Brain microvascular endothelial cell (primary cell): ENCODE measurements at regions not wholly inside any gene's neighbourhood (a gene's known extent, or its start where the extent isn't known, plus 50 kb on each side); places are given as distances from the start of the nearest gene placed in this dataset.

Experiments
- DNase-seq: peaks from one replicate; pipeline ENCODE4 v3.0.0-alpha.2; 2020
- H3K27ac ChIP-seq: fragments of 250-450 bp; sonication (Bioruptor Pico); 2 replicates; pipeline ENCODE4 v1.5.1; 2020; ENCODE audit warnings: mild to moderate bottlenecking, moderate library complexity
- H3K27me3 ChIP-seq: fragments of 250-450 bp; sonication (Bioruptor Pico); replicated peaks from 2 replicates; pipeline ENCODE4 v1.5.1; 2020; ENCODE audit warnings: mild to moderate bottlenecking
- H3K36me3 ChIP-seq: fragments of 250-450 bp; sonication (Bioruptor Pico); replicated peaks from 2 replicates; pipeline ENCODE4 v1.5.1; 2020; ENCODE audit warnings: mild to moderate bottlenecking
- H3K4me3 ChIP-seq: 2 replicates; pipeline ENCODE4 v1.5.1; 2011; ENCODE audit warnings: low read depth, mild to moderate bottlenecking, control low read depth, low read length, moderate library complexity
- in situ Hi-C: cut with HindIII; loops from 2 replicates; pipeline ENCODE4 v1.10.0; 2017; ENCODE audit warnings: low sequenced_read_pairs, low pct_ligation_motif_present
- TF ChIP-seq, protein P1 (sequence below): IDR thresholded peaks from 2 replicates; pipeline ENCODE4 v1.5.1; 2011; ENCODE audit warnings: low read depth, mild to moderate bottlenecking, moderate library complexity, low read length, control low read depth, inconsistent platforms; ENCODE audit errors: missing control alignments

DNA sequence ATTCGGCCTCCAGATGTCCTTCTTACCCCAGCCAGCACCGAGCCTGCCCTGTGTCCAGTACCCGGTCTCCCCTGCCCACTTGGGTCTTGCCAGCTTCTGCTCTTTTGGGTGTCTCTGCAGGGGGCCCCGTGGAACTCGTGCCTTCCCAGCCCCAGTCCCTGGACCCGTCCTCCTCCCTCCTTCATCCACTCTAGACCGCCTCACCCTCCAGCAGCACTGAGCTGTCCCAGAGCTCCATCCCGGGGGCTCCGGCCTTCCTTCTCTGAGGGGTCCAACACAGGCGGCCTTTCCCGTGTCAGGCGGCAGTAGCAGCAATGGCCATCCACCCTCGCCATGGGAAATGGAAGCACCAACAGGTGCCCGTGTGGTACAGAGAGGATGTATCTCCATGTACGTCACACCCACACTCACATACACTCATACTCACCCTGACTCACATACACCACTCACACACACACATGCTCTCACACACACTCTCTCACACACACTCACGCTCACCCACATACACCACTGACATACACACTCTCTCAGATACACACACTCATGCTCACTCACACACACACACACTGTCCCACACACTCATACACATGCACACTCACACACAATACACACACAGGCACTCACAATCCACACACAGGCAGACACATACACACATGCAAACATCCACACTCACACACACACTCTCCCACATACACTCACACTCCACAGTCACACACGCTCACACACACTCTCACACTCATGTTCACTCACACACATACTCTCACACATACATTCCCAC lies 827.5 kb upstream of the SALL3 start:
- no peak overlapping the region for H3K27ac ChIP-seq
- no peak overlapping the region for H3K4me3 ChIP-seq
- H3K27me3 ChIP-seq = no peaks in the 10 kb centered on the region
- H3K36me3 ChIP-seq = no peaks in the 10 kb centered on the region
- TF ChIP-seq, protein P1, sequence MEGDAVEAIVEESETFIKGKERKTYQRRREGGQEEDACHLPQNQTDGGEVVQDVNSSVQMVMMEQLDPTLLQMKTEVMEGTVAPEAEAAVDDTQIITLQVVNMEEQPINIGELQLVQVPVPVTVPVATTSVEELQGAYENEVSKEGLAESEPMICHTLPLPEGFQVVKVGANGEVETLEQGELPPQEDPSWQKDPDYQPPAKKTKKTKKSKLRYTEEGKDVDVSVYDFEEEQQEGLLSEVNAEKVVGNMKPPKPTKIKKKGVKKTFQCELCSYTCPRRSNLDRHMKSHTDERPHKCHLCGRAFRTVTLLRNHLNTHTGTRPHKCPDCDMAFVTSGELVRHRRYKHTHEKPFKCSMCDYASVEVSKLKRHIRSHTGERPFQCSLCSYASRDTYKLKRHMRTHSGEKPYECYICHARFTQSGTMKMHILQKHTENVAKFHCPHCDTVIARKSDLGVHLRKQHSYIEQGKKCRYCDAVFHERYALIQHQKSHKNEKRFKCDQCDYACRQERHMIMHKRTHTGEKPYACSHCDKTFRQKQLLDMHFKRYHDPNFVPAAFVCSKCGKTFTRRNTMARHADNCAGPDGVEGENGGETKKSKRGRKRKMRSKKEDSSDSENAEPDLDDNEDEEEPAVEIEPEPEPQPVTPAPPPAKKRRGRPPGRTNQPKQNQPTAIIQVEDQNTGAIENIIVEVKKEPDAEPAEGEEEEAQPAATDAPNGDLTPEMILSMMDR = no peak
- DNase-seq = no peak
- in situ Hi-C loops = no loop called here

DNA sequence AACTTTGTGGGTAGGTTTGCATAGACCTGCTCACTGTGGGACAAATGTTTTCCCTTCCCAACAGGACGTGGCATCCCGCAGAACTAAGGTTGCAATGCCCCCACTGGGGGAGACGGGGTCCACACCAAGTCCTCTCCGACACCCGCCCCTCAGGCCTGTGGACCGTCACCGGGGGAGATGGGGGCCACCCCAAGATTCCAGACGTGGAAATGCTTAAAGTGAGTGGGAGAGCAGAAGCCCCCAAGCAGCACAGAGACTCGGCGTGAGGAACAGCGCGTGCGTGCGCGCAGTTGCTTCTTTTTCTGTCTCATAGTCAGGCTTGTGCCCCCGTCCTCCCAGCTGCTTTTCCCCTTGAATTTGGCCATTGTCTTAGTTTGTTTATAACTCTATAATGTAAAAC lies 826.3 kb upstream of the SALL3 start:
- Histone ChIP-seq H3K27me3 (no peaks in the 10 kb centered on the region), H3K4me3 (no peak overlapping the region), H3K36me3 (no peaks in the 10 kb centered on the region), H3K27ac (no peak overlapping the region)
- no peak for DNase-seq
- in situ Hi-C loops = no loop called here
- TF ChIP-seq, protein P1 = no peak

DNA sequence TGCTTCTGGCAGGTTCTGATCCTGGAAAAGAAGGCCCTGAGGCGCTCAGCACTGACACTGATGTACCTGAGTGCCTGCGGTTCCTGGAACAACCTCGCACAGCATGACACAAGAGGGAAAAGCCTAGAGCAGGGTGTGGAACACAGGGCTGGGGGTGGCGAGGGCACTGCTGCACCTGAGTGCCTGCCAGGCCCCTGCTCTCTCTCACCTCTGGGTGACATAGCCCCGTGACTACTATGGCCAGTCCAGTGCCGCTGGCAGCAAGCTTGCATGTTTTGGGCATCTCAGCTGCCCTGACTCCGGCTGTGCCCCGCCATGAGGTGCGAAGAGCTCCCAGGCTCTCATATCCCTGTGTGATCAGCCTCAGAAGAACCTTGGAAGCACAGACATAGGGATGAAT lies 825.2 kb upstream of the SALL3 start:
- in situ Hi-C loops = no loop called here
- DNase-seq = no peak

DNA sequence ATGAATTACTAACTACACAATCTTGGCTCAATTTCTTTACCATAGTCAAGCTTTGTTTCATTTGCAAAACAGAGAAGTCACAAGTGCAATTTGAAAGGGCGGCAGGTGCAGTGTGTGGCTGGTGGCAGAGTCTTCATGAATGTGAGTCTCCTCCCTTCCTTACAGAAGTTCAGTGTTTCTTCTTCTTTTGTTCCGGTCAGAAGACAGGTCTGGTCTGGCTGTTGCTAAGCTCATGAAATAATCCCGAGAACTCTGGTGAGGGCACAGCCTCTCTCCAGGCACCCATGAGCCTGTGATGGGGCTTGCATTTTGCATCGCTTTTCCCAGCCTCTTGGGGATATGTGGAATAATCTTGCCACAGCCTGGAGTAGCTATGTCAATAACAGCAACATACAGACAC lies 824.8 kb upstream of the SALL3 start:
- TF ChIP-seq, protein P1 = no peak
- Histone ChIP-seq H3K36me3 (no peaks in the 10 kb centered on the region), H3K27me3 (no peaks in the 10 kb centered on the region), H3K27ac (no peak overlapping the region), H3K4me3 (no peak overlapping the region)
- in situ Hi-C loops = no loop called here
- DNase-seq = no peak

More for the DNA sequence above, 825.2 kb upstream of the SALL3 start:
- Histone ChIP-seq H3K36me3 (no peaks in the 10 kb centered on the region), H3K27me3 (no peaks in the 10 kb centered on the region), H3K27ac (no peak overlapping the region), H3K4me3 (no peak overlapping the region)
- TF ChIP-seq, protein P1 = no peak

DNA sequence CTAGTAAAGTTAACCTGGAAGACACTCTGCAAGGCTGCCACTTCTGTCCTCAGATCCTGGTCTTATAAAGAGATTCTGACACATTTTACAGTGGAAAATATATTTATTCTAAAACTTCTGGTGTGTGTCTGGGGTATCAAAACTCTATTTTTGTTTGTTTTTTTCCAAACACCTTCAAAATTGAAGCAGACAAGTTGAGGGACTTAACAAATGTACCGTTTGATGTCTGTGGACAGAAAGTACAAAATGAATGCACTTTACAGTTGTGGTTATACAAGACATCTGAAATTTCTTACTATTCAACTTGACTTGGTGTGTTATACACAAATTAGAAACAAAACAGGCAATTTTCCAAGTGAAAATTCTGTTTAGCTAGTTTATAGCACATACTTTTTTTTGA lies 823.2 kb upstream of the SALL3 start:
- Histone ChIP-seq H3K27ac (no peak overlapping the region), H3K4me3 (no peak overlapping the region), H3K27me3 (no peaks in the 10 kb centered on the region), H3K36me3 (no peaks in the 10 kb centered on the region)
- DNase-seq = no peak
- in situ Hi-C loops = no loop called here
- TF ChIP-seq, protein P1 = no peak

DNA sequence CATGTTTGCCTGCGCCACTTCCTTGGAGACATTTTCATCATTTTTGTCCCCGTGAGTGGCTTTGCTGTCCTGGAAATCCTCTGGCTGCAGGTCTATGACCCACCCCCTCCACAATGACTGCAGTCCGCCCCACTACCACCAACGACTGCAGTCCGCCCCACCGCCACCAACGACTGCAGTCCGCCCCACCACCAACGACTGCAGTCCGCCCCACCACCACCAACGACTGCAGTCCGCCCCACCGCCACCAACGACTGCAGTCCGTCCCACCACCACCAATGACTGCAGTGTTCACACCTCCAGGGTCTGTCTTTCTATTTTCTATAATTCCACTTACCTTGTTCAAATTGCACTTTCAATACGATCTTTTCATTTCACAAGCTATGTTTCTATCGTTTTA lies 820.7 kb upstream of the SALL3 start:
- H3K36me3 ChIP-seq = no peaks in the 10 kb centered on the region
- no peak overlapping the region for H3K27ac ChIP-seq
- DNase-seq = no peak
- H3K27me3 ChIP-seq = no peaks in the 10 kb centered on the region
- in situ Hi-C loops = no loop called here
- H3K4me3 ChIP-seq = no peak overlapping the region
- TF ChIP-seq, protein P1 = no peak
